Pancreas (tissue), 10 donors: ENCODE measurements at regions not wholly inside any gene's neighbourhood (a gene's known extent, or its start where the extent isn't known, plus 50 kb on each side); places are given as distances from the start of the nearest gene placed in this dataset.

ENCODE experiments used
- ATAC-seq, 4 donors: fragments of 200-7000 bp; cut with Tn5 transposase; one replicate each; pipeline versions ENCODE4 v1.8.0 to v1.9.1; 2020; ENCODE audit warnings: mild to moderate bottlenecking in 4 of 4, moderate library complexity in 4 of 4
- DNase-seq, 6 donors: peaks; one replicate each; pipeline ENCODE4 v3.0.0-alpha.2; 2020
- FAIRE-seq: peaks from 2 replicates; lab custom pipeline; 2012; peaks lifted over from hg19 to GRCh38; lab: Jason Lieb, UNC
- H3K27ac ChIP-seq, 4 donors: fragments of 200-600 bp; sonication (generic); 1 replicate in 3 of 4; 2 replicates in 1 of 4; pipeline versions ENCODE4 v1.5.0 to v1.8.0; 2020
- H3K27me3 ChIP-seq, 4 donors: fragments of 200-600 bp; one replicate each; pipeline ENCODE4 v1.8.0; 2021
- H3K36me3 ChIP-seq, 3 donors: fragments of 200-600 bp; sonication (generic) in 1 of 3; one replicate each; pipeline versions ENCODE4 v1.5.0 to v1.8.0; 2020 to 2021
- H3K4me1 ChIP-seq, 3 donors: fragments of 200-600 bp; one replicate each; pipeline ENCODE4 v1.8.0; 2021
- H3K4me3 ChIP-seq, 4 donors: fragments of 200-600 bp; sonication (generic) in 2 of 4; one replicate each; pipeline versions ENCODE4 v1.5.0 to v1.8.0; 2020 to 2021
- H3K9me3 ChIP-seq, 4 donors: fragments of 200-600 bp; one replicate each; pipeline ENCODE4 v1.8.0; 2021
- WGBS, 2 donors: extraction: QIAGEN DNeasy Blood & Tissue Kit; methylation state at CpG; one replicate each; pipeline ENCODE4 v1.1.7; 2013; 5-methylcytosine and 5-hydroxymethylcytosine counted together
- intact Hi-C, 3 donors: fragments of 100-400 bp; cut with DNase I; formaldehyde crosslinking; loops; one replicate each; pipeline versions ENCODE4 v1.11.1 to v1.14.2; 2022
- TF ChIP-seq, protein P1 (sequence below), 4 donors: fragments of 200-600 bp; sonication (generic) in 3 of 4; IDR thresholded peaks; one replicate each; pipeline versions ENCODE4 v1.5.0 to v1.8.0; 2021; ENCODE audit warnings: antibody characterized with exemption in 4 of 4
- donor health status: healthy with polysubstance abuse.
- donor health status: DM: no; HTN: no; CAD: no; lungs with moderate emphysema.
- donor health status: DM: no; HTN: no; CAD: no.
- donor health status: control.
- donor health status: control.
- donor health status: Bipolar disorder and iron deficiency.
- donor health status: DM: yes; HTN: yes; CAD: no.
- donor health status: DM: no; HTN: no; CAD: no.
- donor health status: DM: no; HTN: no; CAD: no.
- donor health status: DM: yes; HTN: yes; CAD: no.

GRCh38 chr17:33398386-33398785 lies 105.3 kb upstream of the ASIC2 start:
- Histone ChIP-seq H3K27me3 (no peaks in the 10 kb centered on the region), H3K27ac (no peak overlapping the region), H3K36me3 (no peaks in the 10 kb centered on the region), H3K9me3 (no peaks in the 10 kb centered on the region), H3K4me1 (no peaks in the 10 kb centered on the region), H3K4me3 (no peak overlapping the region)
- DNase-seq (no peak), FAIRE-seq (no peak), ATAC-seq (no peak)
- intact Hi-C loops: no loop called here
- WGBS, 2 donors: 84 to 89% methylated on average over 1 of the region's 1 CpG
- TF ChIP-seq, protein P1, sequence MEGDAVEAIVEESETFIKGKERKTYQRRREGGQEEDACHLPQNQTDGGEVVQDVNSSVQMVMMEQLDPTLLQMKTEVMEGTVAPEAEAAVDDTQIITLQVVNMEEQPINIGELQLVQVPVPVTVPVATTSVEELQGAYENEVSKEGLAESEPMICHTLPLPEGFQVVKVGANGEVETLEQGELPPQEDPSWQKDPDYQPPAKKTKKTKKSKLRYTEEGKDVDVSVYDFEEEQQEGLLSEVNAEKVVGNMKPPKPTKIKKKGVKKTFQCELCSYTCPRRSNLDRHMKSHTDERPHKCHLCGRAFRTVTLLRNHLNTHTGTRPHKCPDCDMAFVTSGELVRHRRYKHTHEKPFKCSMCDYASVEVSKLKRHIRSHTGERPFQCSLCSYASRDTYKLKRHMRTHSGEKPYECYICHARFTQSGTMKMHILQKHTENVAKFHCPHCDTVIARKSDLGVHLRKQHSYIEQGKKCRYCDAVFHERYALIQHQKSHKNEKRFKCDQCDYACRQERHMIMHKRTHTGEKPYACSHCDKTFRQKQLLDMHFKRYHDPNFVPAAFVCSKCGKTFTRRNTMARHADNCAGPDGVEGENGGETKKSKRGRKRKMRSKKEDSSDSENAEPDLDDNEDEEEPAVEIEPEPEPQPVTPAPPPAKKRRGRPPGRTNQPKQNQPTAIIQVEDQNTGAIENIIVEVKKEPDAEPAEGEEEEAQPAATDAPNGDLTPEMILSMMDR (IDR thresholded peaks at IDR 0.05): no peak

- ATAC-seq (no peak), FAIRE-seq (no peak)
- TF ChIP-seq, protein P1 (IDR thresholded peaks at IDR 0.05): no peak
Measured at GRCh38 chr17:33401249-33401648, 108.2 kb upstream of the ASIC2 start.

GRCh38 chr17:33403194-33403593 lies 110.1 kb upstream of the ASIC2 start:
- TF ChIP-seq, protein P1 (IDR thresholded peaks at IDR 0.05): no peak
- Histone ChIP-seq H3K27me3 (no peaks in the 10 kb centered on the region), H3K4me3 (no peak overlapping the region), H3K4me1 (no peaks in the 10 kb centered on the region), H3K36me3 (no peaks in the 10 kb centered on the region), H3K27ac (no peak overlapping the region), H3K9me3 (no peaks in the 10 kb centered on the region)
- ATAC-seq: no peak
- no peak for DNase-seq
- intact Hi-C loops: no loop called here
- no peak for FAIRE-seq

More at GRCh38 chr17:33401249-33401648, 108.2 kb upstream of the ASIC2 start:
- no peak for DNase-seq
- no peak overlapping the region for H3K27ac ChIP-seq
- no peaks in the 10 kb centered on the region for H3K4me1 ChIP-seq
- WGBS, 2 donors: 86 to 90% methylated on average over 2 of the region's 2 CpGs
- intact Hi-C loops: no loop called here
- no peaks in the 10 kb centered on the region for H3K9me3 ChIP-seq
- H3K27me3 ChIP-seq: no peaks in the 10 kb centered on the region
- no peak overlapping the region for H3K4me3 ChIP-seq
- H3K36me3 ChIP-seq: no peaks in the 10 kb centered on the region

GRCh38 chr17:33404070-33404819 lies 111.2 kb upstream of the ASIC2 start:
- ATAC-seq: no peak
- Histone ChIP-seq H3K27ac (no peak overlapping the region), H3K27me3 (no peaks in the 10 kb centered on the region), H3K4me3 (no peak overlapping the region), H3K9me3 (no peaks in the 10 kb centered on the region), H3K4me1 (no peaks in the 10 kb centered on the region), H3K36me3 (no peaks in the 10 kb centered on the region)
- WGBS, 2 donors: 56 to 62% methylated on average over 4 of the region's 4 CpGs
- TF ChIP-seq, protein P1 (IDR thresholded peaks at IDR 0.05): no peak
- intact Hi-C loops: no loop called here
- no peak for FAIRE-seq
- DNase-seq: no peak

- H3K9me3 ChIP-seq: no peaks in the 10 kb centered on the region
- no peak overlapping the region for H3K27ac ChIP-seq
- FAIRE-seq: no peak
- TF ChIP-seq, protein P1 (IDR thresholded peaks at IDR 0.05): no peak
- intact Hi-C loops: no loop called here
- ATAC-seq: no peak
- H3K4me1 ChIP-seq: no peaks in the 10 kb centered on the region
- H3K4me3 ChIP-seq: no peak overlapping the region
- 12 to 19% methylated on average over 2 of the region's 2 CpGs for WGBS, 2 donors
- DNase-seq: no peak
- no peaks in the 10 kb centered on the region for H3K27me3 ChIP-seq
- H3K36me3 ChIP-seq: no peaks in the 10 kb centered on the region
Measured at GRCh38 chr17:33416131-33416530, 123.0 kb upstream of the ASIC2 start.
